ENCODE measurements at regions not wholly inside any gene's neighbourhood (a gene's known extent, or its start where the extent isn't known, plus 50 kb on each side); places are given as distances from the start of the nearest gene placed in this dataset.

DNA sequence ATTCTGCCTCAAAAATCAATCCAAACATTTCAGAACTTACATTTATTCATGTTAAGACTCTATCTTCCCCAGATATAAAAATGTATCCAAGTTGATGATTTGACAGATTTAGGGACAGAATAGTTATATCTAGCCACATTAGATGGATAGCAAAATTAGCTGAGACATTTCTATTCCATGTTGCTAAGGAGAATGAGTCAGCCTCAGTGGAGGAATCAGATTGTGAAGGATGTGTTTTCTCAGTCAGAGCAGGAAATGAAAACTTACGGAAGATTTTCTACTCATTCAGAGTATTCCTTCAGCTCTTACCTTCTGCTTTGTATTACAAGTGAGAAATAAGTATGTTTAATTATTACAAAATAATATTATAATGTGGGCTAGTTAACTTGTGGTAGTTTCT lies 556.3 kb upstream of the ANO3 start:
- TF ChIP-seq, protein P1, sequence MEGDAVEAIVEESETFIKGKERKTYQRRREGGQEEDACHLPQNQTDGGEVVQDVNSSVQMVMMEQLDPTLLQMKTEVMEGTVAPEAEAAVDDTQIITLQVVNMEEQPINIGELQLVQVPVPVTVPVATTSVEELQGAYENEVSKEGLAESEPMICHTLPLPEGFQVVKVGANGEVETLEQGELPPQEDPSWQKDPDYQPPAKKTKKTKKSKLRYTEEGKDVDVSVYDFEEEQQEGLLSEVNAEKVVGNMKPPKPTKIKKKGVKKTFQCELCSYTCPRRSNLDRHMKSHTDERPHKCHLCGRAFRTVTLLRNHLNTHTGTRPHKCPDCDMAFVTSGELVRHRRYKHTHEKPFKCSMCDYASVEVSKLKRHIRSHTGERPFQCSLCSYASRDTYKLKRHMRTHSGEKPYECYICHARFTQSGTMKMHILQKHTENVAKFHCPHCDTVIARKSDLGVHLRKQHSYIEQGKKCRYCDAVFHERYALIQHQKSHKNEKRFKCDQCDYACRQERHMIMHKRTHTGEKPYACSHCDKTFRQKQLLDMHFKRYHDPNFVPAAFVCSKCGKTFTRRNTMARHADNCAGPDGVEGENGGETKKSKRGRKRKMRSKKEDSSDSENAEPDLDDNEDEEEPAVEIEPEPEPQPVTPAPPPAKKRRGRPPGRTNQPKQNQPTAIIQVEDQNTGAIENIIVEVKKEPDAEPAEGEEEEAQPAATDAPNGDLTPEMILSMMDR (IDR thresholded peaks at IDR 0.05; ENCODE audit: insufficient read depth, low read depth, low read length, missing control alignments): no peak
- no peak overlapping the region for H3K4me3 ChIP-seq (ENCODE audit: low read depth, low read length)
- DNase-seq (ENCODE audit: low read depth): no peak

DNA sequence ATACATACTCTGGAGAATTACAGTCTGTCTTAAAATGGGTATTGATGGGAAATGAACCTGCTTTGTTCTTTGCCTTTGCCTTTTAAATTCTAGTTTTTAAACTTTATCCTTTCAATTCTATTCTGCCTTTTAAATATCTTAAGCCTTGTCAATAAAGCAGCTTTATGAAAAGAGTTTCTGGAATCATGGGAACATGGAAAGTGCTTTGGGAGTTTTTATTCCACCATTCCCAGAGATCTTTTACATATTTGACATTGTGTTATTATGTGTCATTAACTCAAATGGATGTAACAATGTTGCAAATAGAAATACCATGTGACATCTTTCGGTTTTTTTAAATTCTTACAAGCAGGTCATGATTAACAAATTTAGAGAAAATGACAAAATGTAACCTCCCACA lies 555.7 kb upstream of the ANO3 start:
- no peak for DNase-seq (ENCODE audit: low read depth)
- TF ChIP-seq, protein P1 (IDR thresholded peaks at IDR 0.05; ENCODE audit: insufficient read depth, low read depth, low read length, missing control alignments): no peak
- H3K4me3 ChIP-seq (ENCODE audit: low read depth, low read length): no peak overlapping the region

DNA sequence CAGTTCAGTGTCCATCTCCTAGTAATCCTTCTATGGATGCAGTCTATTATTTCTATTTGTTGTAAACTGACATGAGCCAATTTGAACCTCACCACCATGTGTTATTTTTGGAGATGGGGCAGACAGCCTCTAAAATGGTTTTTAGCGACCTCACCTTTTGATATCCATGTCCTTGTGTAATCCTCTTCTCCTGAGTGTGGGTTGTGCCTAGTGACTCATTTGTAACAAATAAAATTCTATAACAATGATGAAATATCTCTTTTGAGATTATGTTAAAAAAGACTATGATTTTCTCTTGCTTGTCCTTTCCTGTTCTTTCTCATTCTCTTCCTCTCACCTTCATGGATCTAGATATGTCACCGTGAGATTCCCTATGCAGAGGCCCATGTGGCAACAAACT lies 554.6 kb upstream of the ANO3 start:
- DNase-seq (ENCODE audit: low read depth): no peak
- TF ChIP-seq, protein P1 (IDR thresholded peaks at IDR 0.05; ENCODE audit: insufficient read depth, low read depth, low read length, missing control alignments): no peak
- H3K4me3 ChIP-seq (ENCODE audit: low read depth, low read length): no peak overlapping the region

DNA sequence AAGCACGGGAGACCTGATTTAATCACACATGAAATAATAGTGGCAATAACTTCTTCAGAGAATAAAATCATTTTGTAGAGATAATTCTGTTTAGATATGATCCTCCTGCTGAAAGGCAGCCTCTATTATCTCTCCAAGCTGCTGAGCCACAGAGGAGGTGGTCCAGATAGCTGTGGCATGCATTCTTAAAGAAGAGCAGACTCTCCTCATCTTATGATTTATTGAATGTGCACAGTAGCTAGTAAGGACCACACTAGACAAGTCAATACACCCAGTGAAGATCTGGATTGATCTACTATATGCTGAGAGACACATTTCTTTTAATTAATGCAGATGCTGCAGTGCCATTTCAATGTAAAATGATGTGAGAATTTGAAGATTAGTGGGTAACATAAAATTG lies 552.9 kb upstream of the ANO3 start:
- DNase-seq (ENCODE audit: low read depth): no peak
- TF ChIP-seq, protein P1 (IDR thresholded peaks at IDR 0.05; ENCODE audit: insufficient read depth, low read depth, low read length, missing control alignments): no peak
- no peak overlapping the region for H3K4me3 ChIP-seq (ENCODE audit: low read depth, low read length)

DNA sequence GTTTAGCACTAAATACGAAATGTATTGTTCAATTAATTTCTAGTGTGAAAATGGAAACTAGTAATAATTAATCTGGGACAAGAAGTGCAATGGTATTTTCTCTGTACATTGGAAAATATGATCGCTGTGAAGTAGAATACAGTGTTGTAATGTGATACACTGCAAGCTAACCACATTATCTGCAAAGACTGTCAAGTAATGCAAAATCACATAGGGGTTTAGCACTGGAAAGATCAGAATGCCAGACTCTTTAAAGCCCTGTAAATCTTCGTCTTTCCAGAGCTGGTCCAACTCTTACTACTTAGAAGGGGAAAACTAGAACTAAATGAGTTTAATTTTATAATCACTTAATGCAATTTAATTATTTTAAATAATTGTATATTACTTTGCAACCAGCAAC lies 544.5 kb upstream of the ANO3 start:
- TF ChIP-seq, protein P1 (IDR thresholded peaks at IDR 0.05; ENCODE audit: insufficient read depth, low read depth, low read length, missing control alignments): no peak
- no peak for DNase-seq (ENCODE audit: low read depth)
- no peak overlapping the region for H3K4me3 ChIP-seq (ENCODE audit: low read depth, low read length)

DNA sequence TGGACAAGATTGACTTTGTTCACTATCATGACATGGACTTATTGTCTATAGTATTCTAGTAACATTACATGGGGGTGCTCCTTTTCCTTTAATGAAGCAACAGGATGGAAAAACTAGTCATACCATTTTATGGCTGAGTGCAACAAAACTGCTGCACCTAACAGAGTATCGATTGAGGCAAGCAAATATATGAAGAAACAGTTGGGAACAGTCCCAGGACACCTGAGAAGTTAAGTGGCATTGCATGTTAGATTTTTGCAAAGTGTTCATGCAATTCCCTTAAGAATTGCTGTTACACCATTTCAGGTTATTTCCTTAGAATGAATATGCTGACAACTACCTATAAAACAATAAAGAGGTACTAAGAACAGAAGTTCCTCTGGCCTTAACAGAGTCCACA lies 541.5 kb upstream of the ANO3 start:
- TF ChIP-seq, protein P1 (IDR thresholded peaks at IDR 0.05; ENCODE audit: insufficient read depth, low read depth, low read length, missing control alignments): no peak
- H3K4me3 ChIP-seq (ENCODE audit: low read depth, low read length): no peak overlapping the region
- no peak for DNase-seq (ENCODE audit: low read depth)

DNA sequence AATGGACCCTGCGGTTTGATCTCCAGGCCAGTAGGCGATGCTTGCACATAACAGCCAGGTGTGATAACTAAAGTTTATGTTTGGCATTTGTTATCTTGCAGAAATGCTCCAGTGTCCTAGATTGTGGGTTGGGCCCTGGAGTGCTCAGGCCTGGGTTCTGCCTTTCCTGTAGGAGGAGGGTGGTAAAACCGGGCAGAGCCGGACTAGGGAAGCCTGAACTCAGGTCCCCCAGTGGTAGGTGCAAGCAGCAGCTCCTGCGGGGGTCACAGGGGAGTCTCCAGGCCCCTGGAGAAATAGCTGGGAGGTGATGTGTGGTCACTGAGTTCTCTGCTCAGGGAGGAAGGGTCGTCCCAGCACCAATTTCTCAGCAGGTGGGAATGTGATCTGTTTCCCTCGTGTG lies 538.3 kb upstream of the ANO3 start:
- no peak for DNase-seq (ENCODE audit: low read depth)
- no peak overlapping the region for H3K4me3 ChIP-seq (ENCODE audit: low read depth, low read length)
- TF ChIP-seq, protein P1 (IDR thresholded peaks at IDR 0.05; ENCODE audit: insufficient read depth, low read depth, low read length, missing control alignments): no peak

Data from GM12865 (cell line).